ENCODE measurements at regions not wholly inside any gene's neighbourhood (a gene's known extent, or its start where the extent isn't known, plus 50 kb on each side); places are given as distances from the start of the nearest gene placed in this dataset.

GRCh38 chr4:125739760-125740159, 425.0 kb downstream of the FAT4 start:
- TF ChIP-seq CTCF (IDR thresholded peaks at IDR 0.05) (no peak), POLR2A (IDR thresholded peaks at IDR 0.05) (no peak)

Measured in lower leg skin (tissue), 3 donors.